MCF 10A (cell line): ENCODE measurements at regions not wholly inside any gene's neighbourhood (a gene's known extent, or its start where the extent isn't known, plus 50 kb on each side); places are given as distances from the start of the nearest gene placed in this dataset.

Source experiments
- BruUV-seq: library from RNA; stranded (reverse); fragments of 400-500 nt; replicated peaks from 2 replicates; lab custom pipeline; 2021; lab: Mats Ljungman, UMichigan
- CTCF ChIA-PET: fragments of 300-600 bp; sonication (Branson Sonifier 250); formaldehyde crosslinking; extraction: SDS; loops from one replicate; lab custom pipeline; 2021; ENCODE audit warnings: antibody characterized with exemption, inconsistent platforms; lab: Yijun Ruan, JAX
- POLR2A ChIA-PET: fragments of 300-600, 350-650 bp; sonication (Branson Sonifier 250); formaldehyde crosslinking; extraction: SDS; loops from one replicate; lab custom pipeline; 2020; ENCODE audit warnings: antibody characterized with exemption, inconsistent platforms; lab: Yijun Ruan, JAX
- DNase-seq: peaks from one replicate; pipeline ENCODE4 v3.0.0-alpha.2; 2018; ENCODE audit not compliant: unreplicated experiment
- H3K27ac Mint-ChIP-seq: one replicate; pipeline ENCODE4 v1.8.0; 2022; ENCODE audit warnings: mild to moderate bottlenecking, low read depth, mixed read lengths; ENCODE audit not compliant: unreplicated experiment
- H3K27me3 Mint-ChIP-seq: one replicate; pipeline ENCODE4 v1.8.0; 2022; ENCODE audit warnings: mixed read lengths; ENCODE audit not compliant: insufficient read depth, unreplicated experiment
- H3K36me3 Mint-ChIP-seq: one replicate; pipeline ENCODE4 v1.8.0; 2022; ENCODE audit warnings: mild to moderate bottlenecking, moderate library complexity, mixed read lengths; ENCODE audit not compliant: insufficient read depth, unreplicated experiment
- H3K4me1 Mint-ChIP-seq: one replicate; pipeline ENCODE4 v1.8.0; 2022; ENCODE audit warnings: mixed read lengths; ENCODE audit not compliant: insufficient read depth, unreplicated experiment
- H3K4me3 Mint-ChIP-seq: one replicate; pipeline ENCODE4 v1.8.0; 2022; ENCODE audit warnings: mild to moderate bottlenecking, moderate library complexity, mixed read lengths; ENCODE audit not compliant: unreplicated experiment
- H3K9me3 Mint-ChIP-seq: one replicate; pipeline ENCODE4 v1.8.0; 2022; ENCODE audit warnings: mixed read lengths; ENCODE audit not compliant: unreplicated experiment
- CTCF ChIP-seq: fragments of 200-600 bp; IDR thresholded peaks from one replicate; pipeline ENCODE4 v1.8.0; 2022; ENCODE audit warnings: antibody characterized with exemption, mild to moderate bottlenecking; ENCODE audit not compliant: unreplicated experiment
- intact Hi-C: fragments of 100-400 bp; cut with micrococcal nuclease; formaldehyde crosslinking; loops from 2 replicates; pipeline ENCODE4 v1.14.1; 2022

- no peak overlapping the region for H3K4me3 Mint-ChIP-seq
- ChIA-PET CTCF (interaction anchor here (1.0 to 2.0 kb wide), 2 partner anchors 20 to 64 kb away, joined by 3 to 13 read pairs; no protein-coding TSS in a partner anchor), POLR2A (no interaction called here)
- H3K36me3 Mint-ChIP-seq, result no peaks in the 10 kb centered on the region
- BruUV-seq, result no TSS peak
- no peak for TF ChIP-seq CTCF
- no peaks in the 10 kb centered on the region for H3K4me1 Mint-ChIP-seq
- intact Hi-C loops, result no loop called here
- no peak overlapping the region for H3K27ac Mint-ChIP-seq
- H3K27me3 Mint-ChIP-seq, result peaks cover 34% of the 10 kb centered on the region
- no peaks in the 10 kb centered on the region for H3K9me3 Mint-ChIP-seq
- no peak for DNase-seq
Measured at GRCh38 chr2:136443661-136444060, 321.7 kb upstream of the THSD7B start.

GRCh38 chr2:136441979-136442714, 323.2 kb upstream of the THSD7B start:
- H3K27ac Mint-ChIP-seq, result no peak overlapping the region
- H3K4me3 Mint-ChIP-seq, result no peak overlapping the region
- TF ChIP-seq CTCF, result no peak
- intact Hi-C loops, result no loop called here
- no peak for DNase-seq
- ChIA-PET CTCF (interaction anchor here (0.6 to 0.8 kb wide), 3 partner anchors 19 to 114 kb away, joined by 3 to 4 read pairs (median 3); no protein-coding TSS in a partner anchor), POLR2A (no interaction called here)
- no TSS peak for BruUV-seq
- H3K36me3 Mint-ChIP-seq, result no peaks in the 10 kb centered on the region
- H3K9me3 Mint-ChIP-seq, result no peaks in the 10 kb centered on the region
- peaks cover 42% of the 10 kb centered on the region for H3K27me3 Mint-ChIP-seq
- no peaks in the 10 kb centered on the region for H3K4me1 Mint-ChIP-seq

- ChIA-PET CTCF (interaction anchor here (2.4 kb wide), 1 partner anchor 16 kb away, joined by 8 read pairs; no protein-coding TSS in a partner anchor), POLR2A (no interaction called here)
- TF ChIP-seq CTCF, result no peak
- intact Hi-C loops, result no loop called here
- DNase-seq, result no peak
- no peak overlapping the region for H3K27ac Mint-ChIP-seq
- no peaks in the 10 kb centered on the region for H3K36me3 Mint-ChIP-seq
- no peak overlapping the region for H3K4me3 Mint-ChIP-seq
- peaks cover 46% of the 10 kb centered on the region for H3K27me3 Mint-ChIP-seq
- H3K4me1 Mint-ChIP-seq, result no peaks in the 10 kb centered on the region
- H3K9me3 Mint-ChIP-seq, result no peaks in the 10 kb centered on the region
- BruUV-seq, result no TSS peak
Measured at GRCh38 chr2:136439064-136439676, 321.2 kb upstream of the CXCR4 start.

- CTCF ChIA-PET, result interaction anchor here (0.7 to 1.0 kb wide), 2 partner anchors 14 to 1616 kb away, joined by 3 to 4 read pairs; no protein-coding TSS in a partner anchor
- POLR2A ChIA-PET, result no interaction called here
- BruUV-seq, result no TSS peak
- no peak for TF ChIP-seq CTCF
- Mint-ChIP-seq H3K27ac (no peak overlapping the region), H3K4me1 (no peaks in the 10 kb centered on the region), H3K9me3 (no peaks in the 10 kb centered on the region), H3K27me3 (peaks cover 44% of the 10 kb centered on the region), H3K36me3 (no peaks in the 10 kb centered on the region), H3K4me3 (no peak overlapping the region)
- DNase-seq, result no peak
- intact Hi-C loops, result no loop called here
Measured at GRCh38 chr2:136437461-136437860, 319.5 kb upstream of the CXCR4 start.
